H1 (cell line): ENCODE measurements at regions not wholly inside any gene's neighbourhood (a gene's known extent, or its start where the extent isn't known, plus 50 kb on each side); places are given as distances from the start of the nearest gene placed in this dataset.

Experiments
- CBX5 ChIP-seq: fragments of 300-800, 300-1000 bp; sonication (generic); IDR thresholded peaks from 2 replicates; pipeline ENCODE4 v1.7.1; 2016; ENCODE audit warnings: antibody characterized with exemption, low read length, low read depth
- CTCF ChIP-seq, 3 experiments: IDR thresholded peaks; 1 replicate in 2 of 3; 2 replicates in 1 of 3; pipeline versions ENCODE4 v1.5.1 to v1.6.1; 2011; ENCODE audit warnings: low read length in 3 of 3, mild to moderate bottlenecking in 3 of 3, inconsistent platforms in 2 of 3, low read depth in 1 of 3, moderate library complexity in 1 of 3; ENCODE audit not compliant: insufficient read depth in 1 of 3; ENCODE audit errors: control extremely low read depth in 1 of 3
- FOSL1 ChIP-seq: IDR thresholded peaks from 2 replicates; pipeline ENCODE4 v1.6.1; 2011; ENCODE audit warnings: mild to moderate bottlenecking, low read depth, low read length, moderate library complexity; ENCODE audit not compliant: insufficient read depth
- POLR2A ChIP-seq, 2 experiments: IDR thresholded peaks; 1 replicate in 1 of 2; 2 replicates in 1 of 2; pipeline ENCODE4 v1.6.1; 2011; ENCODE audit warnings: low read depth in 2 of 2, low read length in 2 of 2, mild to moderate bottlenecking in 2 of 2; ENCODE audit errors: control extremely low read depth in 1 of 2

- TF ChIP-seq CTCF (IDR thresholded peaks at IDR 0.05; ENCODE audit: control extremely low read depth in 1 of 3, insufficient read depth in 1 of 3, low read depth in 1 of 3, low read length in 3 of 3) (no peak), CBX5 (no peak), POLR2A (IDR thresholded peaks at IDR 0.05; ENCODE audit: control extremely low read depth in 1 of 2, low read depth in 2 of 2, low read length in 2 of 2) (no peak), FOSL1 (no peak)
Measured at GRCh38 chr14:48429512-48429911, 754.1 kb upstream of the MDGA2 start (continued).
